Sigmoid colon (tissue), 6 donors: ENCODE measurements at regions not wholly inside any gene's neighbourhood (a gene's known extent, or its start where the extent isn't known, plus 50 kb on each side); places are given as distances from the start of the nearest gene placed in this dataset.
A peak's percentile ranks its signal among the peaks of the same experiment; 100 is the strongest.

Experiments used
- DNase-seq: peaks from one replicate; pipeline ENCODE4 v3.0.0-alpha.2; 2019
- H3K27ac ChIP-seq, 4 donors: fragments of 200-600 bp; sonication (generic); one replicate each; pipeline ENCODE4 v1.5.1; 2016 to 2019; ENCODE audit warnings: mild to moderate bottlenecking in 1 of 4
- H3K27me3 ChIP-seq, 3 donors: fragments of 200-600 bp; sonication (generic); one replicate each; pipeline ENCODE4 v1.5.1; 2019; ENCODE audit warnings: mild to moderate bottlenecking in 1 of 3
- H3K36me3 ChIP-seq, 4 donors: fragments of 200-600 bp; sonication (generic); one replicate each; pipeline ENCODE4 v1.5.1; 2016 to 2019
- H3K4me1 ChIP-seq, 4 donors: fragments of 200-600 bp; sonication (generic); one replicate each; pipeline ENCODE4 v1.5.1; 2017 to 2019
- H3K4me3 ChIP-seq, 4 donors: fragments of 200-600 bp; sonication (generic); one replicate each; pipeline ENCODE4 v1.5.1; 2017 to 2019; ENCODE audit warnings: mild to moderate bottlenecking in 2 of 4, moderate library complexity in 1 of 4
- H3K9me3 ChIP-seq, 4 donors: fragments of 200-600 bp in 3 of 4; sonication (generic) in 3 of 4; one replicate each; pipeline versions ENCODE4 v1.5.1 to v1.6.1; 2013 to 2019
- EP300 ChIP-seq, 4 donors: sonication (generic); formaldehyde crosslinking; IDR thresholded peaks; one replicate each; pipeline ENCODE4 v1.6.1; 2017; ENCODE audit warnings: antibody characterized with exemption in 4 of 4
- POLR2A ChIP-seq, 2 donors: fragments of 450-650 bp; IDR thresholded peaks; one replicate each; pipeline ENCODE4 v1.6.1; 2016; ENCODE audit warnings: antibody characterized with exemption in 2 of 2, mild to moderate bottlenecking in 2 of 2, moderate library complexity in 2 of 2
- POLR2AphosphoS5 ChIP-seq, 4 donors: sonication (generic); formaldehyde crosslinking; IDR thresholded peaks; one replicate each; pipeline ENCODE4 v1.6.1; 2017; ENCODE audit warnings: antibody characterized with exemption in 4 of 4
- WGBS, 2 donors: extraction: QIAGEN DNeasy Blood & Tissue Kit; methylation state at CpG; one replicate each; pipeline ENCODE4 v1.1.7; 2013; 5-methylcytosine and 5-hydroxymethylcytosine counted together
- intact Hi-C: fragments of 100-400 bp; cut with DNase I; formaldehyde crosslinking; loops from one replicate; pipeline ENCODE4 v1.15.1; 2023
- TF ChIP-seq, protein P1 (sequence below), 4 experiments: fragments of 450-650 bp in 3 of 4; fragments of 200-600 bp in 1 of 4; IDR thresholded peaks; one replicate each; pipeline ENCODE4 v1.5.1; 2016 to 2019; ENCODE audit warnings: antibody characterized with exemption in 4 of 4, mild to moderate bottlenecking in 3 of 4, moderate library complexity in 2 of 4
- donor health status: healthy with polysubstance abuse.
- donor health status: healthy.

- no peak for DNase-seq
- H3K27ac ChIP-seq, result no peak overlapping the region
- intact Hi-C loops, result no loop called here
- no peak for TF ChIP-seq POLR2AphosphoS5 (IDR thresholded peaks at IDR 0.05)
- TF ChIP-seq, protein P1, sequence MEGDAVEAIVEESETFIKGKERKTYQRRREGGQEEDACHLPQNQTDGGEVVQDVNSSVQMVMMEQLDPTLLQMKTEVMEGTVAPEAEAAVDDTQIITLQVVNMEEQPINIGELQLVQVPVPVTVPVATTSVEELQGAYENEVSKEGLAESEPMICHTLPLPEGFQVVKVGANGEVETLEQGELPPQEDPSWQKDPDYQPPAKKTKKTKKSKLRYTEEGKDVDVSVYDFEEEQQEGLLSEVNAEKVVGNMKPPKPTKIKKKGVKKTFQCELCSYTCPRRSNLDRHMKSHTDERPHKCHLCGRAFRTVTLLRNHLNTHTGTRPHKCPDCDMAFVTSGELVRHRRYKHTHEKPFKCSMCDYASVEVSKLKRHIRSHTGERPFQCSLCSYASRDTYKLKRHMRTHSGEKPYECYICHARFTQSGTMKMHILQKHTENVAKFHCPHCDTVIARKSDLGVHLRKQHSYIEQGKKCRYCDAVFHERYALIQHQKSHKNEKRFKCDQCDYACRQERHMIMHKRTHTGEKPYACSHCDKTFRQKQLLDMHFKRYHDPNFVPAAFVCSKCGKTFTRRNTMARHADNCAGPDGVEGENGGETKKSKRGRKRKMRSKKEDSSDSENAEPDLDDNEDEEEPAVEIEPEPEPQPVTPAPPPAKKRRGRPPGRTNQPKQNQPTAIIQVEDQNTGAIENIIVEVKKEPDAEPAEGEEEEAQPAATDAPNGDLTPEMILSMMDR (IDR thresholded peaks at IDR 0.05), result no peak
- no peak for TF ChIP-seq POLR2A (IDR thresholded peaks at IDR 0.05)
- no peak for TF ChIP-seq EP300 (IDR thresholded peaks at IDR 0.05)
- H3K4me1 ChIP-seq, result peaks cover 0 to 9% (median 0%) of the 10 kb centered on the region in 4 donors
- no peaks in the 10 kb centered on the region for H3K9me3 ChIP-seq
- 18 to 49% methylated on average over 4 of the region's 4 CpGs for WGBS, 2 donors
- no peak overlapping the region for H3K4me3 ChIP-seq
- no peaks in the 10 kb centered on the region for H3K27me3 ChIP-seq
- no peaks in the 10 kb centered on the region for H3K36me3 ChIP-seq
These were observed 955.7 kb downstream of the TUSC7 start for GRCh38 chr3:117665296-117665695.

DNA sequence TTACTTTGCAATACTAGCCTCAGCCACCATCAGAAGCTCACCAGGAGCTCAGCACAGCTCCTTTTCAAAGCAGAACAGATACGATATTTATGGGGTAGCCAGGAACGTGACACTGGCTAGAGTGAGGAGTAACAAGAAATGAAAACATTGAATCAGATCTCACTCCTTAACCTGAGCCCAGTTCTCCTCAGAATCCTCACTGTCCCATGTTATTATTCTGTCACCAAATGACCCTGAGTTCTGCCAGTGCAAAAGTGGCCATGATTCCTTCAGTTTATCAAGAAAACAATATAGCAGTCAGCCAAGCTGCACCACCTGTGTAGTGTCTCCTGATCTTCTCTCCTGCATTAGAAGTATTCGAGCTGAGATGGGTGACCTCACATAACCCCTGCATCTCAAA lies 956.7 kb downstream of the TUSC7 start:
- no peak for TF ChIP-seq POLR2AphosphoS5 (IDR thresholded peaks at IDR 0.05)
- TF ChIP-seq EP300 (IDR thresholded peaks at IDR 0.05), result no peak
- no peak for TF ChIP-seq POLR2A (IDR thresholded peaks at IDR 0.05)
- TF ChIP-seq, protein P1 (IDR thresholded peaks at IDR 0.05), result no peak
- Histone ChIP-seq H3K27me3 (no peaks in the 10 kb centered on the region), H3K4me1 (peaks cover 0 to 11% (median 4%) of the 10 kb centered on the region in 4 donors), H3K4me3 (no peak overlapping the region), H3K27ac (no peak overlapping the region), H3K9me3 (no peaks in the 10 kb centered on the region), H3K36me3 (no peaks in the 10 kb centered on the region)
- no peak for DNase-seq
- intact Hi-C loops, result no loop called here
- 44 to 57% methylated on average over 3 of the region's 3 CpGs for WGBS, 2 donors

- no peaks in the 10 kb centered on the region for H3K36me3 ChIP-seq
- DNase-seq, result no peak
- no peak for TF ChIP-seq POLR2A (IDR thresholded peaks at IDR 0.05)
- TF ChIP-seq, protein P1 (IDR thresholded peaks at IDR 0.05), result no peak
- no peak for TF ChIP-seq POLR2AphosphoS5 (IDR thresholded peaks at IDR 0.05)
- no peak for TF ChIP-seq EP300 (IDR thresholded peaks at IDR 0.05)
- peaks cover 0 to 16% (median 9%) of the 10 kb centered on the region in 4 donors for H3K4me1 ChIP-seq
- intact Hi-C loops, result no loop called here
- 51 to 56% methylated on average over 3 of the region's 3 CpGs for WGBS, 2 donors
- no peak overlapping the region for H3K27ac ChIP-seq
- H3K4me3 ChIP-seq, result no peak overlapping the region
- H3K9me3 ChIP-seq, result no peaks in the 10 kb centered on the region
- H3K27me3 ChIP-seq, result no peaks in the 10 kb centered on the region
These were observed 957.2 kb downstream of the TUSC7 start for GRCh38 chr3:117666812-117667211.

- Histone ChIP-seq H3K27ac (no peak overlapping the region), H3K4me3 (no peak overlapping the region), H3K9me3 (no peaks in the 10 kb centered on the region), H3K27me3 (no peaks in the 10 kb centered on the region), H3K36me3 (no peaks in the 10 kb centered on the region), H3K4me1 (peaks cover 0 to 24% (median 18%) of the 10 kb centered on the region in 4 donors)
- TF ChIP-seq POLR2AphosphoS5 (IDR thresholded peaks at IDR 0.05) (no peak), POLR2A (IDR thresholded peaks at IDR 0.05) (no peak), EP300 (IDR thresholded peaks at IDR 0.05) (no peak)
- TF ChIP-seq, protein P1 (IDR thresholded peaks at IDR 0.05), result no peak
- no peak for DNase-seq
- intact Hi-C loops, result no loop called here
- WGBS, 2 donors, result 75 to 82% methylated on average over 4 of the region's 4 CpGs
These were observed 960.2 kb downstream of the TUSC7 start for GRCh38 chr3:117669774-117670173.

GRCh38 chr3:117671722-117672318 lies 962.2 kb downstream of the TUSC7 start:
- no peaks in the 10 kb centered on the region for H3K27me3 ChIP-seq
- DNase-seq, result peak; percentile 71
- intact Hi-C loops, result no loop called here
- H3K9me3 ChIP-seq, result no peaks in the 10 kb centered on the region
- no peak for TF ChIP-seq POLR2A (IDR thresholded peaks at IDR 0.05)
- peak; percentile 16 to 82 (median 62) for TF ChIP-seq POLR2AphosphoS5 (IDR thresholded peaks at IDR 0.05)
- peaks cover 0 to 20% (median 15%) of the 10 kb centered on the region in 4 donors for H3K4me1 ChIP-seq
- 76 to 86% methylated on average over 4 of the region's 4 CpGs for WGBS, 2 donors
- H3K36me3 ChIP-seq, result no peaks in the 10 kb centered on the region
- peak overlapping the region in 3 of 4 donors; percentile 14 to 54 (median 37) for H3K27ac ChIP-seq
- no peak overlapping the region for H3K4me3 ChIP-seq
